GM23338 (cell line): ENCODE measurements at regions not wholly inside any gene's neighbourhood (a gene's known extent, or its start where the extent isn't known, plus 50 kb on each side); places are given as distances from the start of the nearest gene placed in this dataset.

ENCODE experiments used
- ATAC-seq: fragments of 200-7000 bp; cut with Tn5 transposase; 3 replicates; pipeline ENCODE4 v1.9.1; 2020
- DNase-seq: peaks from one replicate; pipeline ENCODE4 v3.0.0-alpha.2; 2015; ENCODE audit warnings: low spot score
- H2AFZ ChIP-seq: fragments of 200-600 bp; sonication (generic); 2 replicates; pipeline ENCODE4 v1.8.0; 2016; ENCODE audit warnings: antibody characterized with exemption, mild to moderate bottlenecking, moderate library complexity
- H3F3A ChIP-seq: fragments of 200-600 bp; sonication (generic); replicated peaks from 2 replicates; pipeline ENCODE4 v1.8.0; 2017; ENCODE audit warnings: antibody characterized with exemption, mixed run types, low read depth
- H3K27ac ChIP-seq: fragments of 200-600 bp; sonication (generic); 2 replicates; pipeline ENCODE4 v1.6.1; 2016; ENCODE audit warnings: low read depth
- H3K27me3 ChIP-seq: fragments of 200-600 bp; sonication (generic); 2 replicates; pipeline ENCODE4 v1.8.0; 2016; ENCODE audit warnings: mild to moderate bottlenecking, mixed run types, moderate library complexity; ENCODE audit not compliant: insufficient read depth
- H3K36me3 ChIP-seq: fragments of 200-600 bp; sonication (generic); 2 replicates; pipeline ENCODE4 v1.8.0; 2016; ENCODE audit warnings: mild to moderate bottlenecking; ENCODE audit not compliant: insufficient read depth
- H3K4me1 ChIP-seq: fragments of 200-600 bp; sonication (generic); 2 replicates; pipeline ENCODE4 v1.8.0; 2016; ENCODE audit warnings: mild to moderate bottlenecking, moderate library complexity; ENCODE audit not compliant: insufficient read depth
- H3K4me2 ChIP-seq: fragments of 200-600 bp; sonication (generic); 2 replicates; pipeline ENCODE4 v1.7.1; 2017; ENCODE audit warnings: mixed run types
- H3K4me3 ChIP-seq: fragments of 200-600 bp; sonication (generic); 2 replicates; pipeline ENCODE4 v1.6.1; 2016; ENCODE audit warnings: mixed run types
- H3K79me2 ChIP-seq: fragments of 200-600 bp; sonication (generic); replicated peaks from 2 replicates; pipeline ENCODE4 v1.8.0; 2017; ENCODE audit warnings: mild to moderate bottlenecking; ENCODE audit not compliant: insufficient read depth
- H3K9me2 ChIP-seq: fragments of 200-600 bp; sonication (generic); 2 replicates; pipeline ENCODE4 v1.8.0; 2017; ENCODE audit not compliant: insufficient read depth
- H4K20me1 ChIP-seq: fragments of 200-600 bp; sonication (generic); replicated peaks from 2 replicates; pipeline ENCODE4 v1.8.0; 2017; ENCODE audit warnings: mild to moderate bottlenecking; ENCODE audit not compliant: insufficient read depth
- H3K27ac Mint-ChIP-seq: 2 replicates; pipeline ENCODE4 v1.8.0; 2020; ENCODE audit warnings: inconsistent platforms, mild to moderate bottlenecking, moderate library complexity, mixed read lengths
- H3K27me3 Mint-ChIP-seq: 3 replicates; pipeline ENCODE4 v1.8.0; 2022; ENCODE audit warnings: low read depth, mild to moderate bottlenecking, moderate library complexity, mixed read lengths, inconsistent platforms; ENCODE audit not compliant: insufficient read depth, poor library complexity
- H3K36me3 Mint-ChIP-seq: 3 replicates; pipeline ENCODE4 v1.8.0; 2021; ENCODE audit warnings: low read depth, mild to moderate bottlenecking, inconsistent platforms, moderate library complexity, mixed read lengths
- H3K4me1 Mint-ChIP-seq: 3 replicates; pipeline ENCODE4 v1.8.0; 2020; ENCODE audit warnings: mild to moderate bottlenecking, inconsistent platforms, mixed read lengths
- H3K4me3 Mint-ChIP-seq: 3 replicates; pipeline ENCODE4 v1.8.0; 2021; ENCODE audit warnings: moderate library complexity, mild to moderate bottlenecking, inconsistent platforms, mixed read lengths
- H3K9me3 Mint-ChIP-seq: 3 replicates; pipeline ENCODE4 v1.8.0; 2020; ENCODE audit warnings: moderate library complexity, mild to moderate bottlenecking, inconsistent platforms, mixed read lengths
- CREB1 ChIP-seq: fragments of 250-450 bp; sonication (Bioruptor Pico); IDR thresholded peaks from 2 replicates; pipeline ENCODE4 v1.5.0; 2020; ENCODE audit warnings: low read depth, mild to moderate bottlenecking, moderate library complexity
- CTCF ChIP-seq, 2 experiments: fragments of 200-600 bp in 1 of 2; sonication (generic) in 1 of 2; conservative IDR thresholded peaks; 2 replicates each; pipeline versions ENCODE4 v1.5.1 to v1.6.1; 2016 to 2017; ENCODE audit warnings: antibody characterized with exemption in 2 of 2, low read depth in 2 of 2, mild to moderate bottlenecking in 2 of 2, moderate library complexity in 1 of 2
- ETS1 ChIP-seq: IDR thresholded peaks from 2 replicates; pipeline ENCODE4 v1.6.1; 2016; ENCODE audit warnings: antibody characterized with exemption
- EZH2 ChIP-seq: fragments of 200-600 bp; sonication (generic); IDR thresholded peaks from one replicate; pipeline ENCODE4 v1.8.0; 2017; ENCODE audit warnings: antibody characterized with exemption, mild to moderate bottlenecking, low read depth; ENCODE audit not compliant: unreplicated experiment
- EZH2phosphoT487 ChIP-seq: fragments of 200-600 bp; sonication (generic); IDR thresholded peaks from one replicate; pipeline ENCODE4 v1.8.1; 2018; ENCODE audit warnings: antibody characterized with exemption; ENCODE audit not compliant: unreplicated experiment
- JUNB ChIP-seq: IDR thresholded peaks from one replicate; pipeline ENCODE4 v1.6.1; 2016; ENCODE audit warnings: antibody characterized with exemption; ENCODE audit not compliant: unreplicated experiment
- NANOG ChIP-seq: IDR thresholded peaks from 2 replicates; pipeline ENCODE4 v1.6.1; 2016; ENCODE audit warnings: antibody characterized with exemption, borderline replicate concordance
- POLR2AphosphoS5 ChIP-seq: IDR thresholded peaks from 2 replicates; pipeline ENCODE4 v1.6.1; 2016; ENCODE audit warnings: antibody characterized with exemption, low read depth
- REST ChIP-seq: IDR thresholded peaks from one replicate; pipeline ENCODE4 v1.6.1; 2018; ENCODE audit warnings: antibody characterized with exemption; ENCODE audit not compliant: unreplicated experiment
- STAT1 ChIP-seq: IDR thresholded peaks from one replicate; pipeline ENCODE4 v1.6.1; 2016; ENCODE audit warnings: antibody characterized with exemption; ENCODE audit not compliant: unreplicated experiment
- ZNF114 ChIP-seq: fragments of 250-450 bp; sonication (Bioruptor Pico); IDR thresholded peaks from 2 replicates; pipeline ENCODE4 v1.5.0; 2020; ENCODE audit warnings: mild to moderate bottlenecking, moderate library complexity
- ZNF331 ChIP-seq: fragments of 250-450 bp; sonication (Bioruptor Pico); IDR thresholded peaks from 2 replicates; pipeline ENCODE4 v1.5.0; 2020; ENCODE audit warnings: low read depth, mild to moderate bottlenecking, moderate library complexity
- ZNF462 ChIP-seq: fragments of 250-450 bp; sonication (Bioruptor Pico); IDR thresholded peaks from 2 replicates; pipeline ENCODE4 v1.5.0; 2020; ENCODE audit warnings: mild to moderate bottlenecking, moderate library complexity

GRCh38 chr14:76293923-76294322, 82.0 kb upstream of the ESRRB start:
- Histone ChIP-seq H4K20me1 (no peaks in the 10 kb centered on the region), H3K36me3 (no peaks in the 10 kb centered on the region), H3K79me2 (no peaks in the 10 kb centered on the region), H2AFZ (no peak overlapping the region), H3K4me2 (no peak overlapping the region), H3K4me3 (no peak overlapping the region), H3K9me2 (no peaks in the 10 kb centered on the region), H3K4me1 (no peaks in the 10 kb centered on the region), H3K27me3 (no peaks in the 10 kb centered on the region), H3F3A (no peaks in the 10 kb centered on the region), H3K27ac (no peak overlapping the region)
- TF ChIP-seq ZNF462, result no peak
- no peak for TF ChIP-seq CTCF (conservative IDR thresholded peaks at IDR 0.05; ENCODE audit: low read depth in 2 of 2)
- TF ChIP-seq ETS1, result no peak
- no peak for TF ChIP-seq ZNF114 (CRISPR knock-in tag)
- no peak for TF ChIP-seq STAT1
- no peak for TF ChIP-seq REST
- TF ChIP-seq POLR2AphosphoS5, result no peak
- TF ChIP-seq ZNF331, result no peak
- TF ChIP-seq NANOG, result no peak
- TF ChIP-seq EZH2phosphoT487, result no peak
- TF ChIP-seq JUNB, result no peak
- no peak for TF ChIP-seq EZH2
- TF ChIP-seq CREB1, result no peak
- no peak overlapping the region for H3K27ac Mint-ChIP-seq
- DNase-seq, result no peak
- no peak for ATAC-seq
- no peaks in the 10 kb centered on the region for H3K9me3 Mint-ChIP-seq
- no peaks in the 10 kb centered on the region for H3K4me1 Mint-ChIP-seq
- H3K4me3 Mint-ChIP-seq, result no peak overlapping the region
- peaks cover 4% of the 10 kb centered on the region for H3K27me3 Mint-ChIP-seq
- no peaks in the 10 kb centered on the region for H3K36me3 Mint-ChIP-seq
